ENCODE measurements at regions not wholly inside any gene's neighbourhood (a gene's known extent, or its start where the extent isn't known, plus 50 kb on each side); places are given as distances from the start of the nearest gene placed in this dataset.

DNA sequence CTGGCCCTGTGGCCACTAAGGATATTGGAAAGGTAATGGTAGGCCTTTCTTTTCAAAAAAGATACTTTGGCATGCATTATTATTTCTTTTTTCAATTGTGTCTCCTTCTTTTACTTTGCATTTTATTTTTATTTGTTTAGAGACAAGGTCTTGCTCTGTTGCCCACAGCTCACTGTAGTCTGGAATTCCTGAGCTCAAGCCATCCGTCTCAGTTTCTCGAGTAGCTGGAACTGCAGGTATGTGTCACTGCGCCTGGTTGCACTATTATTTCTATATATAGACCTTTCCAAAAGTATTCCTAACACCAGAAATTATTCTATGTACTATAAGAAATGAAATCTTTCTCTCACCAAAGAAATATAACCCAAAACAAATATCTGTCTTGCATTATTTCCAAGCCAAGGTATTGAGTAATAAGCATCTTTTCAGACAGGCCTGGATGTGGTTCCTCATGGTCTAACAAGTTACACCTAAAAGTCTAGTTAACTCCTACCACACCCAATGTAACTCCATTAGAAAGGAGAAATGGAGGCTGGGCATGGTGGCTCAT lies 500.8 kb upstream of the ANKRD30A start:
- no peak for DNase-seq

GRCh38 chr10:36621346-36621745 lies 504.1 kb upstream of the ANKRD30A start:
- DNase-seq = no peak

DNA sequence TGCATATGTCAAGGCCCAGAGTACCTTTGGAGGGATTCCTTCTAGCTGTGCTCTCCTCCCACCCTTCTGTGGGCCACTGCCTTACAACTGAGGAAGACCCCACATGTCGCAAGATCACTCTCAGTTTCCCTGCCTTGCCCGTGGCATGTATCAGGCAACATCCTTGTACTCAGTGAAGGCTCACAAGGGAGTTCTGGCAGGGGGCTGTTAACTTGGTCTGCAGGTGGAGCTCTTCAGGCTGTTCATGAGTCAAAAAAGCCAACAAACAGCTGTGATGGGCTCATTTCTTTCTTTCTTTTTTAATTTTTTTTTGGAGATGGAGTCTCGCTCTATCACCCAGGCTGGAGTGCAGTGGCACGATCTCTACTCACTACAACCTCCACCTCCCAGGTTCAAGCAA lies 513.0 kb upstream of the ANKRD30A start:
- no peak for DNase-seq

DNA sequence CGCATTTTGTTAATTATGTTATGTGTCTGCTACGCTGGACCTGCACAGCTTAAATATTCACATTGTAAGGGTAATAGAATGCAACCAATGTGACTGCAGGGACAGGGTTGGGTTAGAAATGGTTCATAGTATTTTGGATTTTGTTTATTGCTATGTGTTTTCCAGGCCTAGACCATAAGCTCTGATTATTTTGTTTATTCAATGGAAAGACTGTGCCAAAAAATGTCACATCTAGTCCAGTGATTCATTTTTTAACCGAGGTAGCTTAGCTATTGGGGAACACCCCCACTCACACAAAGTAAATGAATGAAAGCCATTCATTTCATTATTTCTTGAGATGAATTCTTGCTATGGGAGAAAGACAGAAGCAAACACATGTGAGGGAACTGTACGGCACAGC lies 516.5 kb upstream of the ANKRD30A start:
- DNase-seq = no peak

GRCh38 chr10:36608251-36608650 lies 517.1 kb upstream of the ANKRD30A start:
- no peak for DNase-seq

- no peak for DNase-seq
Observed at GRCh38 chr10:36606234-36606839, 519.1 kb upstream of the ANKRD30A start.

DNA sequence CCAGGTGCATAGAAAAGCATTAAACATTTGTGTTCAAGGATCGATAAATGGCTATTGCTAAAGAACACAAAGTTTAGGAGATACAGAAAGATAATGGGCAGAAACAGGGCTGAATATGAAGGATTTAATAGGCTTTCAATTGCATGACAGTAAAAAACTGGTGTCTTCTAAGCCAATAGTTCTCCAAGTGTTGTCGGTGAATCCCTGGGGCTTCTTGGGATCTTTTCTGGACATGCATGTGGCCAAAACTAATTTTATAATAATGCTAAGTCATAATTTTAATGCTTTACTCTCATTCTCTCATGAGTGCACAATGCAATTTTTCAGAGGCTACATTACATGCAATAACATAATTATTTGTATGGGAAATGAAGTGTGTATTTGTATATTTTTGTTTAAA lies 521.1 kb upstream of the ANKRD30A start:
- no peak for DNase-seq

GRCh38 chr10:36603688-36604087 lies 521.7 kb upstream of the ANKRD30A start:
- DNase-seq = no peak

DNA sequence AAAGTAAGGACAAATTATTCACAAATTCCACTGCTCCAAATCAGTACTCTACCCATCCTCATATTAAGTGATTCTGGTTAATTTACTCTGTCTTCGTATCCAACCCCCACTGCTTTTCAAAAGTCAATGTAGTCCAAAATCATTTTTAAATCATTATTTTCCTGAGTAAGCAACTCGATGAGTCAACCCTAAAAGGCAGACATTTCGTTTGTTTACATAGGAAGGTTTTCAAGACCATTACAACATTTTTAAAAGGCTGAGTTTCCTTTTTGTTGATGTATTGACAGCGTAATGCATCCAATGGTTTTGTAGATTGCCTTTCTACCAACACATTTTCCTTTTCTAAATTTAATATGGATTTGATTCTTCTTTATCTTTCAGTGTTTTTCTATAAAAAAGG lies 523.0 kb upstream of the ANKRD30A start:
- DNase-seq = no peak

GRCh38 chr10:36597756-36598320 lies 527.6 kb upstream of the ANKRD30A start:
- DNase-seq = no peak

DNA sequence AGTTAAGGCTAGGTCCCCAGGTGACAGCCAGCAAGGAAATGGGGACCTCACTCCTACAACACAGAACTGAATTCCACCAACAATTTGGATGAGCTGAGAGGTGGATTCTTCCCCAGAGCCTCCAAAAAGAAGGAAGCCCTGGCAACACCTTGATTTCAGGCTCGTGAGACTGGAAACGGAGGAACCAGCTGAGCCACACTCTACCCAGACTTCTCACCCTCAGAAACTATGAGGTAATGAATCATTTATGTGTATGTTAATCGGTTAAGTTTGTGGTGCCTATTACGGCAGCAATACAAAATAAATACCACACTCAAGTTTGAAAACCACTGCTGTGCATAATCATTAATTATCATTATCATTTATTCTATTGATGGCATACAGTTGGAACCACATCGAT lies 532.4 kb upstream of the ANKRD30A start:
- no peak for DNase-seq

DNA sequence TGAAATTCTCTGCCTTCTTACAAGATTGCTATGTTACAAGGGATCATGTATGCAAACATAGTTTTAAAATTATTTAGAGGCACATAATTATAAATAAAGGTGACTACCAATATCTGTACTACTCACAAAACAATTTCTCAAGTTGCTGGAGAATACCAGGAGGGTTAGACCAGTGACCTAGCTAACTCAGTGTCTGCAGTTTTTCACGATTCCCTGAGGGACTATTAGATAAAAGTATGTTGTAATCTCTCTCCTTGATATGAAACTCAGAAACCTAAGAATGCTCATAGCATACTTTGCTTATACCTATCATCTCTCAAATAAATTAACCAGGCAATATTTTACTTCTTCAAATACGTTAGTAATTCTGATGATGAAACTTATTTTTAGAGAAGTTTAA lies 534.0 kb upstream of the ANKRD30A start:
- no peak for DNase-seq

DNA sequence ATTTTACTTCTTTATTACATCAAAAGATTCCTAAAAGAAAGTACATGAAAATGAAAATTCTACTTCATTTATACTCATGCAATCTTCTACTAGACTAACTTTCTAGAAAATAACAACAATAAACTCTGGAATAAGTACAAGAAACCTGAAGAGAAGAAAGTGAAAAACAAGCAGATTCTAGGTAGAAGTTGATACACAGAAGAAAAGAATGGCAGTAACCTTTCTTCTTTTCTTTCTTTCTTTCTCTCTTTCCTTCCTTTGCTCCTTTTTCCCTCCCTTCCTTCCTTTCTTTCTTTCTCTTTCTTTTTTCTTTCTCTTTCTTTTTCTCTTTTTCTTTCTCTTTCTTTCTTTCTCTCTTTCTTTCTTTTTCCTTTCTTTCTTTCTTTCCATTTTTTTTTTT lies 541.7 kb upstream of the ANKRD30A start:
- no peak for DNase-seq

DNA sequence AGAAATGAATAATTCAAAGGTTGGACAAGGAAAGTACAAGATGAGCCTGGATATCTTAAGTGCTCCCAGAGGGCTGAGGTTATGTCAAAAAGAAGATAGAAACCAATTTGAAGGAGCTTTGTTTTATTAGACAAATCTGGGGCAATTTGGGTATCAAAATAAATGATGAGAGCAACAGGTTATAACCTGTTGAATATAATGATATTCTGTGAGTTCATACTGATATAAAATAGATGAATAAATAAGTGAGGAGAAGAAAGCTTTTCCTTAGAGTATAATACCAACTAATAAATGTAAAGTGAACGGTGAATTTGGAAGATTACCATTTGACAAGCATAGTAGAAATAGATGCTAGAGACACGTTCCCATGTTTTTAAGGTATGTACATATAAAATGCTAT lies 544.2 kb upstream of the ANKRD30A start:
- DNase-seq = no peak

DNA sequence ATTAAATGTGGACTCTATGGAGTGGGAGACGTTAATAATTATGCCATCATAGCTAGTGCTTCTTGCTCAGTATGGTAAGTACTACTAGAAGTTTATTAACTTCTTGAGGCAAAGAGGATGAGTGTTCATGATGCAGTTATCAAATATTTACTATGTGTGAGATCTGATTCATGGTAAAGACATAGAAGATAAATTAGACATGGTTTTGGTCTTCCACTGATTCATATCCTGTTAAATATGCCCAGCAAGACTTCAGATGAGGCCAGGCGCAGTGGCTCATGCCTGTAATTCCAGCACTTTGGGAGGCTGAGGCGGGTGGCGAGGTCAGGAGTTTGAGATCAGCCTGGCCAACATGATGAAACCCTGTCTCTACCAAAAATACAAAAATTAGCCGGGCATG lies 547.1 kb upstream of the ANKRD30A start:
- no peak for DNase-seq

DNA sequence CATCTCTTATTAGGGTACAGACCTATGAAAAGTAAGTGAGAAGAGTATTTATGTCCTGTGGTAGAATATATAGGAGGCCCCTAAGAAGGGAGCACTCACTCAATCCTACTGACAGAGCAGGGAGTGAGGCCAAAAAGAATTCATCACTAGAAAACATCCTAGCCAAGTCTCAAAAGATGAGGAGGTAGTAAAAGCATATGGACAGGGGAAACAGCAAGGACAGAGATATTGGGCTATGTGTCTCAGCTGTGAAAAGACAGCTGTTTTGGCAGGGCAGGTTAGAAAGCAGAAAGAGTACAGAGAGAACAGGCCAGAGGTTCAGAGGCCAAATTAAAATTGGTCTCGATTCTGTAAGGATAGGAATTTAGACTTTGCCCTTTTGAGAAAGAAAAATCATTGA lies 548.3 kb upstream of the ANKRD30A start:
- no peak for DNase-seq

GRCh38 chr10:36574207-36574606 lies 551.2 kb upstream of the ANKRD30A start:
- no peak for DNase-seq

DNA sequence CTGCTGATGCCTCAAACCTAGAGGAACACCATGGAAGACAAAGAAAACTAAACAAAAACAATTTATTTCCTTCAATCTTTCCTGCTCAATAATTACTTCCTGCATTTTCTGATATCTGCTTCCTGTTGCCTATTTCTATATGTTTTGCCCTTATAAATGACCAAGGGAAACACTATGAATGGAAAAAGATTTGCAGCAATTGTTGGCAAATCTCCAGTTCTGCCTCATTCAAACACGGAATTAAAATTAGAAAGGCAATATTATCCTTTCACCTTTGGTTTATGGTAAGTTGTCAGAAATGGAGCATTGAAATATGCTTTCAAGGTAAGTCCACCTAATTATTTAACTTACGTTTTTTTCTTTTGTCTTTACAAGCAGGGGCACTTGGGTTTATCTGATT lies 552.2 kb upstream of the ANKRD30A start:
- no peak for DNase-seq

DNA sequence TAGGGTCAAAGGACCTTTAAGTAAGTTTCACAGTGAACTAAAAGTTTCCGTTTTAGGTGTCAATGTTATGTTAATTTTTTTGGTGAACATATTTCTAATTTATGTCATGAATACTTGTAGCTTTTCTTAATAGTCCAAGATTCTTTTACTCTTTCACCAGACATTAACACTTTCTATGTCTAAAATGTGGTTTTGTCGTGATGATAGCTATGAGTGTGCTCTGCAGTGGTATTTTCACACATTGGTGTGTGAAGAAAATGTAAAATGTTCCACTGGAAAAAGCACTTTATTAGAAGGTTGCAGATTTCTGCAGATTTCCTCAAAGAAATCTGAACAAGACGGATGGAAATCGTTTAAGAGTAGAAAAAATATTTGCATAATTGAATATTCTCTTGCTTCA lies 561.0 kb upstream of the ANKRD30A start:
- no peak for DNase-seq

DNA sequence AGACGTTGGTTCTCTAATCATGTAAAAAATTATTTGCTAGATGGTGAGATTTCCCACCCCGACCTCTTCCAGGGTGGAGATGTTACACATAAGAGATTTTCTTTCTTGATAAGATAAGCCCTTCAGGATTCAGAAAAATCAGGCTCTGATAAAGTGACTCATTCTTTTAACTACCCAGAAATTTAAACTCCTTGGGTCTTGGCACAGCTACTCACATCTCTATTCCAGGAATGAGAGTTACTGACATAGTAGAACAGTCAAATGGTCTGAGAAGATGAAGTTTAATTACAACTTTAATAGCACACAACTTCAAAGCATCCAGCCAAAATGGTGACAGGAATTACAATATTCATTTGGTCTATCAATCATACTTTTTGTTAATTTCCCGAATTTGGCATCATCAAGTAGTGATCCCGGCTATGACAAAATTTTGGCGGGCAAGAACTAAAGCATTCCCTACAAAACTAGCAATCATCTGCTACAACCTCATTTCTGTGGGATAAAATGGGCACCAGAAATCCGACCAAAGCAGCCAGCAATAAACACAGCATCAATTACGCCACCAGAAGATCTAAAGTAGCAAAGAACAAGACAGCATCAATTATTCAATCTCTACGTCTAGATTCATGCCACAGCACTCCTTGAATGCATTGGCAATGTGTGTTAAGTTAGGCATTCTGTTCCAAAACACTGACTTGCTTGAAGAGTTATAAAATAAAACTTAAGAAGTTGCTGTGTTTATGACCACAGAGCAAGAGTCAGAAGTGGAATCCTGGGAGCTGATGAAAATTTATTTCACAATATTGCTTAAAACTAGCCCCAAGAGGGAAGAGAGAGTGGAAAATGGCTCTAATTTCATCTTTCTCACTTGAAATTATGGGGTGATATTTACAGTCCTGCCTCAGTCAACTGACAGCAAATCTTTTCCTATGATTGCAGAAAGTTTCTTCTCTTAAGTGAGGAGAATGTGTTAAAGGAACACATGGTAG lies 565.7 kb upstream of the ANKRD30A start:
- DNase-seq = no peak

DNA sequence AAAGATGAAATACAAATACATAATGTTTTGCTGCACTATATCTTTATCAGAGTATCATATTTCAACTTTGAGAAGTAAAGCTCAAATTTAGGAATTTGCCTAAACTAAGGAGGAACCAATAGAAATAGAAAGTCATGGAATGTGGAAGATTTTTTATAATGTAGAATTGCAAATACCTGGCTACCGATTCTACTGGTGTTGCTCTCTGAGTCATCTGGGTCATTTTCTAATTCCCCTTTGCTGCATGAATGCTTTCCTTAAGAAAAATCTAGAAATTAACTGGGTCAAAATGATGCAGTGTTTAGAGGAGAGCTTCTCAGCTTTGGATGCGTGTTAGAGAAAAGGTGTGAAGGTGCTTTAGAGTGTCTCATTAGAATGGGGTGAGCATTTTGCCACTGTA lies 568.9 kb upstream of the ANKRD30A start:
- no peak for DNase-seq

GRCh38 chr10:36555036-36555435 lies 570.4 kb upstream of the ANKRD30A start:
- DNase-seq = no peak

- no peak for DNase-seq
Observed at GRCh38 chr10:36547965-36548364, 577.4 kb upstream of the ANKRD30A start.

GRCh38 chr10:36542493-36542892 lies 582.9 kb upstream of the ANKRD30A start:
- DNase-seq = no peak

Measured in DMS79 treated with DMSO at 0.1 percent for 48 hours (cell line).